DOHH2 (cell line): ENCODE measurements at regions not wholly inside any gene's neighbourhood (a gene's known extent, or its start where the extent isn't known, plus 50 kb on each side); places are given as distances from the start of the nearest gene placed in this dataset.
"Not testable (repeated sequence)": the region's sequence is repeated elsewhere in the genome, so short reads cannot be mapped to it uniquely, and the experiment has no call there.

Source experiments
- EZH2phosphoT487 ChIP-seq: fragments of 200-600 bp; sonication (generic); IDR thresholded peaks from 2 replicates; pipeline ENCODE4 v1.6.1; 2017; ENCODE audit warnings: borderline replicate concordance, mild to moderate bottlenecking, antibody characterized with exemption, low read length, moderate library complexity, mixed read lengths
- TF ChIP-seq, protein P1 (sequence below): fragments of 200-600 bp; sonication (generic); IDR thresholded peaks from one replicate; pipeline ENCODE4 v1.5.1; 2014; ENCODE audit warnings: antibody characterized with exemption, mild to moderate bottlenecking, low read depth, low read length; ENCODE audit not compliant: poor library complexity, severe bottlenecking

DNA sequence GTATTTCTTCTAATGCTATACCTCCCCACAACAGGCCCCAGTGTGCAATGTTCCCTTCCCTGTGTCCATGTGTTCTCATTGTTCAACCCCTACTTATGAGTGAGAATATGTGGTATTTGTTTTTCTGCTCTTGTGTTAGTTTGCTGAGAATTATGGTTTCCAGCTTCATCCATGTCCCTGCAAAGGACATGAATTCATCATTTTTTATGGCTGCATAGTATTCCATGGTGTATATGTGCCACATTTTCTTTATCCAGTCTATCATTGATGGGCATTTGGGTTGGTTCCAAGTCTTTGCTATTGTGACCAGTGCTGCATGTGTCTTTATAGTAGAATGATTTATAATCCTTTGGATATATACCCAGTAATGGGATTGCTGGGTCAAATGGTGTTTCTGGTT lies 95.7 kb upstream of the HEY2 start:
- TF ChIP-seq, protein P1, sequence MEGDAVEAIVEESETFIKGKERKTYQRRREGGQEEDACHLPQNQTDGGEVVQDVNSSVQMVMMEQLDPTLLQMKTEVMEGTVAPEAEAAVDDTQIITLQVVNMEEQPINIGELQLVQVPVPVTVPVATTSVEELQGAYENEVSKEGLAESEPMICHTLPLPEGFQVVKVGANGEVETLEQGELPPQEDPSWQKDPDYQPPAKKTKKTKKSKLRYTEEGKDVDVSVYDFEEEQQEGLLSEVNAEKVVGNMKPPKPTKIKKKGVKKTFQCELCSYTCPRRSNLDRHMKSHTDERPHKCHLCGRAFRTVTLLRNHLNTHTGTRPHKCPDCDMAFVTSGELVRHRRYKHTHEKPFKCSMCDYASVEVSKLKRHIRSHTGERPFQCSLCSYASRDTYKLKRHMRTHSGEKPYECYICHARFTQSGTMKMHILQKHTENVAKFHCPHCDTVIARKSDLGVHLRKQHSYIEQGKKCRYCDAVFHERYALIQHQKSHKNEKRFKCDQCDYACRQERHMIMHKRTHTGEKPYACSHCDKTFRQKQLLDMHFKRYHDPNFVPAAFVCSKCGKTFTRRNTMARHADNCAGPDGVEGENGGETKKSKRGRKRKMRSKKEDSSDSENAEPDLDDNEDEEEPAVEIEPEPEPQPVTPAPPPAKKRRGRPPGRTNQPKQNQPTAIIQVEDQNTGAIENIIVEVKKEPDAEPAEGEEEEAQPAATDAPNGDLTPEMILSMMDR = not testable (repeated sequence)
- TF ChIP-seq EZH2phosphoT487 = not testable (repeated sequence)
